Cardiac fibroblast (primary cell): ENCODE measurements at regions not wholly inside any gene's neighbourhood (a gene's known extent, or its start where the extent isn't known, plus 50 kb on each side); places are given as distances from the start of the nearest gene placed in this dataset.

Experiments
- DNase-seq, 2 donors: peaks; one replicate each; pipeline versions ENCODE4 v3.0.0 to v3.0.0-alpha.2; 2010; ENCODE audit warnings: low read depth in 2 of 2
- H3K4me3 ChIP-seq, 2 donors: replicated peaks in 1 of 2; 1 replicate in 1 of 2; 2 replicates in 1 of 2; pipeline ENCODE4 v1.5.1; 2011; ENCODE audit warnings: low read depth in 2 of 2, low read length in 2 of 2, mild to moderate bottlenecking in 2 of 2, moderate library complexity in 1 of 2
- TF ChIP-seq, protein P1 (sequence below): IDR thresholded peaks from one replicate; pipeline ENCODE4 v1.5.1; 2011; ENCODE audit warnings: low read depth, mild to moderate bottlenecking, low read length, inconsistent platforms

DNA sequence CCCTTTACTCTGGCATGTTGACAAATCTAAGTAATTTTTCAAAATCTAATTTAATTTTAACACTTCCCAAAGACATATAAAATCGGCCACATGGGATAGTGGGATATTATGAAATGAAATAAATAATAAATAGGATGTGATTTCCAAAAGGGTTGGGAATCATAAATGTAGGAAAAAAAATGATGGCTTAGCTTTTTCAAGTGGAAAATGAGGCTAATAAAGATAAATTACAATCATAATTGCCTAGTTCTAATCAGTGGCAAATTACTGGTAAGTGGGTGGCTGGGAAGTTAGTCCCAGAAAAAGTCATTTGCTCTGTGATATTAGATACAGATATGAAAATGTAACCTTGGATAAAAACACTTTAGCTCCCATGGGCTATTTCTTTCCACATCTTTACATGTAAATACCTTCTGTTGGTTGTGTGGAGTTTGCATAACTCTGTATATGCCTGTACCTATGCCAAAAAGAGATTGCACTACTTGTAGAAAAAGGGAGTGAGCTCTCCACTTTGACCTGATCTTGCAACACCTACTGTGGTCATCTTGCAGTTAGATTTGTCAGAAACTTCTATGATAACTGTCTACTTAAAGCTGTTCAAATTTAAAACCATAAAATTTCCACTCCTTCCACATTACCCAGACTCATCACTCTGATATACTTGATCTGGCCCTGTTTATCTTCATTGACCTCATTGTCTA is 284.6 kb upstream of the KAZN start:
- H3K4me3 ChIP-seq = no peak overlapping the region
- DNase-seq = peak in 1 of 2 donors; percentile 20
- TF ChIP-seq, protein P1, sequence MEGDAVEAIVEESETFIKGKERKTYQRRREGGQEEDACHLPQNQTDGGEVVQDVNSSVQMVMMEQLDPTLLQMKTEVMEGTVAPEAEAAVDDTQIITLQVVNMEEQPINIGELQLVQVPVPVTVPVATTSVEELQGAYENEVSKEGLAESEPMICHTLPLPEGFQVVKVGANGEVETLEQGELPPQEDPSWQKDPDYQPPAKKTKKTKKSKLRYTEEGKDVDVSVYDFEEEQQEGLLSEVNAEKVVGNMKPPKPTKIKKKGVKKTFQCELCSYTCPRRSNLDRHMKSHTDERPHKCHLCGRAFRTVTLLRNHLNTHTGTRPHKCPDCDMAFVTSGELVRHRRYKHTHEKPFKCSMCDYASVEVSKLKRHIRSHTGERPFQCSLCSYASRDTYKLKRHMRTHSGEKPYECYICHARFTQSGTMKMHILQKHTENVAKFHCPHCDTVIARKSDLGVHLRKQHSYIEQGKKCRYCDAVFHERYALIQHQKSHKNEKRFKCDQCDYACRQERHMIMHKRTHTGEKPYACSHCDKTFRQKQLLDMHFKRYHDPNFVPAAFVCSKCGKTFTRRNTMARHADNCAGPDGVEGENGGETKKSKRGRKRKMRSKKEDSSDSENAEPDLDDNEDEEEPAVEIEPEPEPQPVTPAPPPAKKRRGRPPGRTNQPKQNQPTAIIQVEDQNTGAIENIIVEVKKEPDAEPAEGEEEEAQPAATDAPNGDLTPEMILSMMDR = no peak

DNA sequence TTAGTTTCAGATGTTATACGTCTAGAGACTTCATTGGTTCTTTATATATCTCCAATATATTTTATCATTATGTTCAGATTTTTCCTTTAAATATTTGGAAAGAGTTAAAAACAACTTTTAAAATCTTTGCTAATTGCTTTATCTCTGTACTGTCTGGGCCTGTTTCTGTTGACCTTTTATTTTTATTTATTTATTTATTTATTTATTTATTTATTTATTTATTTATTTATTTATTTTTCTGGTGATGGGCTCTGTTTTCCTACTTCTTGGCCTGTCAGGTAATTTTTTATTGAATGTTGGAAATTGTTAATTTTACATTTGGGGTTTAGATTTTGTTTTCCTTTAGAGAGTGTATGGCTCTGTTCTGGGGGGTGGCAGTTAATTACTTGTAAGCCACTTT is 279.7 kb upstream of the KAZN start:
- no peak for DNase-seq
- TF ChIP-seq, protein P1 = no peak
- no peak overlapping the region for H3K4me3 ChIP-seq

DNA sequence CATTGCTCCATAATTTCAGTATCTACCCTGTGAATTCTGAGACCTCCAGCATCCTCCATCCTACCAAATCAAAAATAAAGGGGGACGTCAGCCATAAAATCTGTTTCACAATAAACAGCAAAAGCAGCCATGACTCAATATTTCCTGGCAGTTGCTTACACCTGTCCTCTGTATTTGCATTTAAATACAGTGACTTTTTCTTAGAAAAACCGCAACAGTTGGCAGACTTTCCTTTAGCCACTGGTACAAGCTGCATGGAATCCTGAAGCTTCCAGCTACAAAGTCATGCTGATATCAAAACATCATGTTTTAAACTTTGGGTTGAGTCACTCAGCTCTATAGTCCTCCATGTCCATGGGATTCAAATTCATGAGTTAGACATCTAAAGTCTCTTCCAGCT is 278.0 kb upstream of the KAZN start:
- no peak overlapping the region for H3K4me3 ChIP-seq
- TF ChIP-seq, protein P1 = no peak
- DNase-seq = peak; percentile 2 to 78

DNA sequence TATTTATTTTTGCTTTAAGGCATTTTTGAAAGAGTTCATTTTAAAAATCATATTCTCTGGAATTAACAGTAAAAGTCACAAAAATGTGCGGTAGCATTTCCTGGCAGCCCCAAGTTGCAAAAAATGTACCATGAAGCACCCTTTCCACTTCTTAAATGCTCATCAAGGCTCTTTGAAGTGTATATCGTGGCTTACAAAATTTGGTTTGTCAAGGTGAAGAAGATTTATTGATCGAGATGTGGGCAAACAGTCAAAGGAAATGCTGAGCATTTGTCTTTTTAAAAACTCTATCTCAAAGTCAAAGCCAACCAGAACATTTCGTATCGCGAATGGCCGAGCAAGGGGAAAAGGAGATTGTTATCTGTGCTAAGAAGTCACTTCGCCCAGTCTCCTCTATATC is 277.5 kb upstream of the KAZN start:
- no peak for DNase-seq

DNA sequence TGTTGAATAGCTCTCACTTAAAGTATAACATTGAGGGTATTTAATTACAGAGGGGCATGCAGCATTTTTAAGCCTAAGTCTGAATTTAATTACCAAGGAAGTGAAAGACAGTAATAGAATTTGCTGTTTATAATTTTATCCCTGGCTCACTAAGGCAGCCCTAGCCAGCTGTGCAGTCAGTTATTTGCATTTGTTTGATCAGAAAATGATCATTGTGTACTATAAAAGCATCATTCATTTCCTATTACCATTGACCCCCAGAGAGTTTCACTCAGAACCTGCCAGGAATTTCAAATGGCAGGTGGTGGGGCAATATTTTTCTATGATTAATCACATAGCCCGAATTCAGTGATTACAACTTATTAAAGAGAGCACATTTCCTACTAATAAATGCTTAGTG is 277.1 kb upstream of the KAZN start:
- no peak for DNase-seq
- TF ChIP-seq, protein P1 = no peak
- H3K4me3 ChIP-seq = no peak overlapping the region

More for the DNA sequence above, 277.5 kb upstream of the KAZN start:
- H3K4me3 ChIP-seq = no peak overlapping the region
- TF ChIP-seq, protein P1 = no peak

DNA sequence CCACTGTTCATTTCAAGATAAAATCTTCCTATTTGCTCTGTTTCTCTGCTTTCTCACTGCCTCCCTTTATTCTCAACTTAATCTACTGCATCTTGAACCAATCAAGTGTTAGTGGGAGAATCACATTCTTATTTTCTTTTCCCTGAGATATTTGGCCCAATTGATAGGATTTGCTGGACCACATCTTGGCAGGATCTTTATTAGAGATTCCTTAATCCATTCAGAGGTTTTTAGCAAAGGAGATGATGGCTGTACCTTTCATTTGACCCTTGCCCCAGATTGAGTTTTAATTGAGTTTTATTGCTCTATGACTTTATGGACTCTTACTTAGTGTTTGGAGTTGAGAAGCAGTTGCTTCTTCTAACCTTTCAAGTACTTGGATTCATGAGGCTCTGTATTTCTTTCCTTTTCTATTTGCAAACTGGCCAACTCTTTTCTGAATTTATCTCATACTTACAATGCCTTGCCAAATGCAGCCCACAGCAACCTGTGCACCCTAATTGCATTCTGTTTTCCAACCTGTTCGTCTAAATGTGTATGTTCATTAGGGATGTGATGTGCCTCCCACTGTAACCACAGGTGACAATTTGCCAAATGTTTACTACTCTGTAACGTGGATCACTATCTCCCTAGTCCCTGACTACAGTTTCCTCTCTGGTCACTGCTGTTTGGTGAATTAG is 274.8 kb upstream of the KAZN start:
- H3K4me3 ChIP-seq = no peak overlapping the region
- no peak for DNase-seq
- TF ChIP-seq, protein P1 = no peak
